NCI-H2196 treated with DMSO at 0.1 percent for 48 hours (cell line): ENCODE measurements at regions not wholly inside any gene's neighbourhood (a gene's known extent, or its start where the extent isn't known, plus 50 kb on each side); places are given as distances from the start of the nearest gene placed in this dataset.

Experiments
- DNase-seq: peaks from one replicate; lab custom pipeline; 2025; ENCODE audit not compliant: unreplicated experiment; lab: John Stamatoyannopoulos, UW

- no peak for DNase-seq
Observed at GRCh38 chr4:159723341-159724048, 620.6 kb downstream of the RAPGEF2 start.

GRCh38 chr4:159725571-159725970 lies 622.7 kb downstream of the RAPGEF2 start:
- DNase-seq, result no peak

DNA sequence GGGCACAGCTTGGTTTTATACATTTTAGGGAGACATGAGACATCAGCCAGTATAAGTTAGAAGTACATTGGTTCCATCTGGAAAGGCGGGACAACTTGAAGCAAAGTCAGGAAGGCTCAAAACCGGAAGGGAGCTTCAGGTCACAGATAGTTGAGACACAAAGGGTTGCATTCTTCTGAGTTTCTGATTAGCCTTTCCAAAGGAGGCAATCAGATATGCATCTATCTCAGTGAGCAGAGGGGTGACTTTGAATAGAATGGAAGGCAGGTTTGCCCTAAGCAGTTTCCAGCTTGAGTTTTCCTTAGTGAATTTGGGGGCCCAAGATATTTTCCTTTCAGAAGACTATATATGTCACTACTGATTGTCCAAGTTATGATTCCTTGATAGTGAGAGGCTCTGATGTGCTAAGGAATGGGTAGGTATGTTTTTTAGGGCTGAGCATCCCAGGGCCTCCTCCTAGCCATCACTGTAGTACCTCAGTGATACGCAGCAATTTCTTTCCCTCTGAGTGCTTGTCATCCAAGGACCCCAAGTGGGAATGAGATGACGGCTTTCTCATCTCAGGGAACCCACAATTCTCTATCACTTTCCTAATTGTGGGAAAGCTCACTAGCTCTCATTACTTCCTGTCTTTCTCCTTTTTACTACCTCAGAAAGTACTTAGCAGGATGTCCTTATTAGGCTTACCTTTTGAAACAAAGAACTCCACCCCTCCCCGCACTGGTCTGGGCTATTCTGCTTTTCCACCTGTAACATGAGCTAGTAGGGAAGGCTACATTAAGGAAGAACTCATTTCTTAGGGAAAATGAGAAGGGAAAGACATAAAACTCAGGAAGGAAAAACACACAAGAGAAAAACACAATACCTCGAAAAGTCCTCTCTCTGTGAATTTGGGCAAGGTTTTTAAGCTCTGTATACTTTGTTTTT lies 632.7 kb downstream of the RAPGEF2 start:
- no peak for DNase-seq

DNA sequence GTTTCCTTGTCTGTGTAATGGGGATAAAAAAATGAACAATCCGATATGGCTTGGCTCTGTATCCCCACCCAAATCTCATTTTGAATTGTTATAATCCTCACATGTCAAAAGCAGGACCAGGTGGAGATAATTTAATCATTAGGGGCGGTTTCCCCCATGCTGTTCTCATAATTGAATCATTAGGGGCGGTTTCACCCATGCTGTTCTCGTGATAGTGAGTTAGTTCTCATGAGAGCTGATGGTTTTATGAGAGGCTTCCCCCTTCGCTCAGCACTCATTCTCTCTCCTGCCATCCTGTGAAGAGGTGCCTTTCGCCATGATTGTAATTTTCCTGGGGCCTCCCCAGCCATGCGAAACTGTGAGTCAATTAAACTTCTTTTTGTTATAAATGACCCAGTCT lies 633.5 kb downstream of the RAPGEF2 start:
- DNase-seq, result no peak

DNA sequence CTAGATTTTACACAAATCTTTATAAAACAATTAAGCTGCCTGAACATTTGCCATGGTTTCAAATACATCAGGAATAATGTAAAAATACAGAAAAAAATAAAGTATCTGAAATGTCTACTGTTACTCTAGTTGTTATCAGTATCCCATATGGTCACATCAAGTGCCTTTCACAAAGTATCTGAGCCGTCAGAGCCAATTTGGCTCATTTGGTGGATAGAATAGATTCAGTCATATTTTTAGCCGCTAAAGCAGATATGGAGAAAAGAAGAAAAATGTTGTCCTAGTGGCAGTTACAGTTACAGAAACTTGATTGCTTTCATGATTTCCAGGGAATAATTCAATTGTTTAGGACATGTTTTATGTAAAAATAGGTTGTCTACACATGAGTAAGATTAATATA lies 641.1 kb downstream of the RAPGEF2 start:
- no peak for DNase-seq

- DNase-seq, result no peak
Observed at GRCh38 chr4:159747983-159748382, 645.1 kb downstream of the RAPGEF2 start.

- no peak for DNase-seq
Observed at GRCh38 chr4:159748834-159749444, 646.1 kb downstream of the RAPGEF2 start.

GRCh38 chr4:159757499-159757898 lies 654.6 kb downstream of the RAPGEF2 start:
- no peak for DNase-seq

DNA sequence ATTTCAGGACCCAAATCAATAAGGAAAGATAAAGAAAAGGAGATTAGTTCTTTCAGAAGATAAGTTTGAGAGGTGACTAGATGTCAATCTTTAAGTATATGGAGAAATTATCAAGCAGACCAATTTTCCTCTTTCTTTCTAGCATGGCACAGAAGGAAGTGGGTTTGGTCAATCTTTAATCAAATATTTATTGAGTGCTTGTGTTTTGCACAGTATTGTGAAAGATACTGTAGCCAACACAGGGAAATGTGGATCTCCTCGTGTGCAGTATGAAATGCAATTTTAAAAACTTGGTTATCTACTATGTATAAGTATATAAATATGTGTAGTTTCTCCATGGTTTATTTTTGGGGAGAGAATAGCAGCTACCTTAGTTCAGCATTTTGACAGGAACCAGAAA lies 655.2 kb downstream of the RAPGEF2 start:
- DNase-seq, result no peak

DNA sequence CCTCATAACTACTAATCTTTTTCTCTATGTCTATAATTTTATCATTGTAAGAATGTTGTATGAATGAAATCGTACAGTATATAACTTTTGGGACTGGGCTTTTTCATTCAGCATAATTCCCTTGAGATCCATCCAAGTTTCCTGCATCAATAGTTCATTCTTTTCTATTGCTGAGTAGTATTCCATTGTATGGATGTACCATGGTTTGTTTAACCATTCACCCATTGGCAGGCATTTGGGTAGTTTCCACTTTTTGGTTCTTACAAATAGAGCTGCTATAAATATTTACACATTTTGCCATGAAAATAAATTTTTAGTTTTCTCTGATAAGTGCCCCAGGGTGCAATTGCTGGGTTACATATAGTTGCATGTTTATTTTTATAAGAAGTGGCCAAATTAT lies 659.8 kb downstream of the RAPGEF2 start:
- no peak for DNase-seq

DNA sequence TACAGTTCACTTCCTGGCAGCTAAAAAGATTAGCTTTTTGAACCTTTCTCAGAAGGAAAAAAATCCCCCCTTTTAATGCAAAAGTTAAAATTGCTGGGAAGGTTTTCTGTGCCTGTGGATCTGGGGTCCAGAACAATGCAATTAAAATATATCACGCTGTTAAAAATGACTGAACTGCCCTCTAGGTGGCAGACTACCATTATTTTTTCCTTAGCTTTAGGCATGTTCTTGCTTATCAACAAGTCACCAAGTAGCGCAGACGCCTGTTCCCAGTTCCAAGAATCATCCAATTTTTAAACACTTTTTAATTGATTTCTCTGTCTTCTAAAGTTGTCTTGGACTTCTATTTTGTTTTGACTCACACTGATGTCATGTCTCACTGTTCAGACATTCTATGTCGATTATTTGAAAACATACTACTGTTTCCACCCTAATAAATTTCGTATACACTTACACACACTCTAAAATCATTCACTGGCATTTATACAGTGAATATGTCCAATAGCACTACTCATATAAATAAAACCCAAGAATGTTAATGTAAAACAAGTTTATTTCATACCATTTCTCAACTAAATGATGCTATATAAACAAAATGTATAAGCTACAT lies 661.6 kb downstream of the RAPGEF2 start:
- no peak for DNase-seq

GRCh38 chr4:159765382-159765781 lies 662.5 kb downstream of the RAPGEF2 start:
- no peak for DNase-seq

GRCh38 chr4:159766241-159766640 lies 663.4 kb downstream of the RAPGEF2 start:
- DNase-seq, result no peak

GRCh38 chr4:159767406-159767805 lies 664.5 kb downstream of the RAPGEF2 start:
- DNase-seq, result no peak

DNA sequence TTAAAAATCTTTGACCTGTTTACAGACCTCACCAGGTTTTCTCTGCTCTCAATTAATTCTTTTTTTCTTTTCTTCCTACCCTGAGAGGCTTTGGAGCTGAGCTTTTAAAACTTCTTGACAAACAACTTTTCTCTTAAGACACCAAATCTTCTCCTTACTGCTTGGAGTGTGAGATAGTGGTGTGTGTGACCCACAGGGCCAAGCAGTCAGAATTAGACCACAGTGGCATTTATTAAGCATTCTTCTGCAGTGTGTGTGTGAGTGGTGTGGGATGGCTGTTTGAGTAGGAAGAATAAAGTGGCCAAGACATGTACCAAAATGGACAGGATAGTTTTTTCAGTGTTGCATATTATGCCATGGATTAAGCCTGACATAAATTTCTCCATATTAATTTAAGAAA lies 665.1 kb downstream of the RAPGEF2 start:
- no peak for DNase-seq

DNA sequence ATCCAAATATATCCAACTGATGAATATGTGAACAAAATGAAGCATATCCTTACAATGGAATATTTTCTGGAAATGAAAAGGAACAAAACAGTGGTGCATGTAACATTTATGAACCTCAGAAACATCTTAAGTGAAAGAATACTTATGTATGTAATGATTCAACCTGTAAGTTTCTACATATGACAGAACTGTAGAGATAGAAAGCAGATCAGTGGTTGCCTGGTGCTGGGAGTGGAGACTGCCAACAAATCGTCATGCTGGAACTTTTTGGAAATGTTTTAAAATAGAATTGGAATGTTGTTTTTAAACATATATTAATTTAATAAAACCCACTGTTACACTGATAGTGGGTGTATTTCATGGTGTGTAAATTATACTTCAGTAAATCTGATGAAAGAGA lies 667.5 kb downstream of the RAPGEF2 start:
- no peak for DNase-seq

DNA sequence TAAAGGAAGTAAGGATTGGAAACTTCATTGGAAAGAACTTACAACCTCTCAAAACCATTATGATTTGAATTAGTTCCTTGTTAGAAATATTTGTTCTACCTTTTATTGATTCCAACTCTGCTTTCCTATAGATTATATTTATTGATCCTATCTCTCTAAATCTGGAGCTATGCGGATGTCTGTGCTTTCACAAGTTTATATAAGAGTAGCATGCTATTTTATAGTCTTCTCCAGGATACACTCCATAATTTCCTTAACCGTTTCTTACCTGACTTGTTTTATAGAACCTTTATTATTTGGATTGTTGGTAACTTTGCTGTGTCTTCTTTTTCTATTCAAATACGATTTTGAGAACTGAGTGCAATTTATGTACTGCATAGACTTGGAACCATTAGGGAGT lies 668.1 kb downstream of the RAPGEF2 start:
- DNase-seq, result no peak

- no peak for DNase-seq
Observed at GRCh38 chr4:159776961-159777360, 674.1 kb downstream of the RAPGEF2 start.

- DNase-seq, result no peak
Observed at GRCh38 chr4:159777689-159778088, 674.8 kb downstream of the RAPGEF2 start.

GRCh38 chr4:159778298-159778697 lies 675.4 kb downstream of the RAPGEF2 start:
- no peak for DNase-seq

DNA sequence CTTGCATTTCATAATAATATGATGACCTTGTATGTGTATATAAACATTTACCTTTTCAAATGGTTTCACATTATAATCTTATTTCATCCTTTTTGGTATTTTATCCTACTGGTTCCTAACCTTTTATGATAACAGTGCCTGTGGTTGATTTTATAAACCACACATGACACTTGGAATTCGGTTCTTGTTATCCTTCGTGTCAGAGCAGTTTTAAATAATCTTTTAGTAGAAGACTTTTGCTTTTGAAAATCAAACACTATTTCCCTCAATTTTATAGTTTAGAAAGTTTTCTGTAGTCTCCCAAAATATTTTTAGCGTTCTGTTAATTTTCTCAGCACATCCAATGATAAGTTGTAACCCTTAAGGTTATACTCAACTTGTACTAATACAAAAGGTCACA lies 676.8 kb downstream of the RAPGEF2 start:
- no peak for DNase-seq
